Fibroblast of skin of right biceps (primary cell): ENCODE measurements at regions not wholly inside any gene's neighbourhood (a gene's known extent, or its start where the extent isn't known, plus 50 kb on each side); places are given as distances from the start of the nearest gene placed in this dataset.
"Not testable (repeated sequence)": the region's sequence is repeated elsewhere in the genome, so short reads cannot be mapped to it uniquely, and the experiment has no call there.

ENCODE experiments used
- DNase-seq: peaks from one replicate; pipeline ENCODE4 v3.0.0-alpha.2; 2013

GRCh38 chr17:13131225-13131624, 113.4 kb upstream of the ELAC2 start:
- DNase-seq, result no peak

DNA sequence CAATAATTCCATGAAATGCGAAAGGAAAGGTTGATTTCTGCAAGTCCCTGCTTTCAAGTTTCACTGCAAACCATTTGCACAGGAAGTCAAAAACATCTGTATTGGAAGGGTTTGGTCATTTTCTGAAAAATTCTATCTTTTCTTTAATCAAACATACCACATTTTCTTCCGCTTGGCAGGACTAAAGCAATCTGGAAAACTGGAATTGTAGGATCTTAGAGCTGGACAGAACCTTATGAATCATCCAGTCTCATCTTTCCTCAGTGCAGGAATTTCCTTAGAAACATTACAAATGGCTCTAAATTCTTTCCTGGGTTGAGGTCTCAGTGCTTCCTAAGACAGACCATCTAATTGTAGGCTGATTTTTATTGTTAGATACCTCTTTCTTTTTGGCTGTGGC, 111.5 kb upstream of the ELAC2 start:
- peak; percentile 34 for DNase-seq

DNA sequence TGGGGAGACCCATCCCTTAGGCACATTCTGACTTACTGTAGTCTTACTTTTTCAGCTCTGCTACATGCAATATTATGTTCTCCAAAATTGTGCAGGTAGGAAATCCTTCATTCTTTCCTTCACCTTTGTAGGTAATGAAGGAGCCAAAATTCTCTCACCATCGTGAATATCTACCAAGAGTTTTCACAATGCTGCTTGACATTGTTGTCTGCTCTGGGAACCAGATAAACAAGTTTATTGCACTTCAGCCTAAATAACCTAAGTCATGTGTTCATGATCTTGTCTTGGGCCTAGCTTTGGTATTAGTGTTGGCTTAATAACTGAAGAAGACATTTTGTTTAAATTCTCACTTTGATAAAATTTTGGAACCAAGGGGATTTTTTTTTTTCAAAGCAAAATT, 110.8 kb upstream of the ELAC2 start:
- DNase-seq, result no peak

DNA sequence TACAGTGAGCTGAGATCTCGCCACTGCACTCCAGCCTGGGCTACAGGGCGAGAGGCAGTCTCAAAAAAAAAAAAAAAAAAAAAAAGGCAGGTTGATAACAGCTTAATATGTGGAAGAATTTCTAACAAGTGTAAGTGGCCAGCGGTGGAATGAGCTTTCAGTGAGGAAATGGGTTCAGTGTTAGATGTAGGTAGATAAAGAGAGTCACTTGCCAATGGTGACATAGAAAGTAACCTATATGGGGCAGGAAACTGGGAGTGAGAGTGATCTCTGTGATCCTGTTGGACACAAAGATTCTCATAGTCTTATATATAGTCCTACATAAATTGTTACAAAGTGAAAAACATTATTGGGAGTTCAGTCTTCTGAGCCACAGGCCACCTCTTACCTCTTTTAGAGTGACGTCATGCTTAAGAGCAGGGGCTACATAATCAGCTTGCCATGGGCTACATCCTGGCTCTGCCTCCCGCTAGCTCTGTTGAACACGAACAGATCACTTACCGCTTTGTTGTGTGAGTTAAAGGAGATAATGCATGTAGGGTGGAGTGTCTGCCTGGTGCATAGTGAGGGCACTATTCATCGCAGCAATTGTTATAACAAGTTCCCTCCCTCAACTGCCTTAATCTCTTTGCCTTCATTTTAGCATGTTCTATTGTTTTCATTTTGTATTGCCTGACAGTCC, 110.2 kb upstream of the ELAC2 start:
- DNase-seq, result no peak

DNA sequence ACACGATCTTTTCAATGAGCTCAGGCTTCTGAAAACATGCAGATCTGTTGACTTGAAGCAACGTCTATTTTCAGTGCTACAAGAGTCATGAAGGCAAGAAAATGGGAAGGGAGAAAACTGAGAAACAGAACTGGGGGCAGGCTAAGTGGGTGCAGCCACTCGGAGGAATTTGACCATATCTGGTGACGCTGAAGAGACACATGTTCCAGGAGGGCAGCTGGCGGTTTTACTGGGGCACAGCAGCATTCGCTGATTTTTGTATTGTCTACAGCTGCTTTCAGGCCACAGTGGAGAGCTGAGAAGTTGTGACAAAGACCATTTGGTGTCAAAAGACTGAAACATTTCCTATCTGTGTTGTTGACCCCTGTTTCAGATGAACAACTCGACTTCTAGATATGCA, 103.0 kb upstream of the ELAC2 start:
- no peak for DNase-seq

GRCh38 chr17:13118311-13118710, 100.5 kb upstream of the ELAC2 start:
- DNase-seq, result no peak

GRCh38 chr17:13117616-13118015, 99.8 kb upstream of the ELAC2 start:
- no peak for DNase-seq

DNA sequence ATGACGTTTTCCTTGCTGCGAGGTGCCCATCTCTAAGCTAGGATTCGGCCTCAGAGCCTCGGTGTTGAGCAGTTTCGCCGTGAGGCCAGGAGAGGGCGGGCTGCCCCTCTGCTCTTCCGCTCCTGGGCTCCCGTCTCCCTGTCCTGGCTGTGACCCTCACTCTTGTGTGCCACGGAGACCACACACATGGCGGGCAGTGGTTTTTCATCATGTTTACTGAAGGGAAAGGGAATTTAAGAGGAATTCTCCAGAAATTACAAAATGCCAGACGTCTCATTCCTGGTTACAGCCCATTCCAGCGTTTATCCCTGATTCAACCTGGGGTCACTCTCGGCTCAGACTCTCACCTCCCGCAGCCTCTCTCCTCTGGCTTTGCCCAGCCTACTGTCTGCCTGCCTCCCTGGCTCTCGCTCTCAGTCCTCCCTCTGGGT, 96.8 kb upstream of the ELAC2 start:
- peak; percentile 97 for DNase-seq

DNA sequence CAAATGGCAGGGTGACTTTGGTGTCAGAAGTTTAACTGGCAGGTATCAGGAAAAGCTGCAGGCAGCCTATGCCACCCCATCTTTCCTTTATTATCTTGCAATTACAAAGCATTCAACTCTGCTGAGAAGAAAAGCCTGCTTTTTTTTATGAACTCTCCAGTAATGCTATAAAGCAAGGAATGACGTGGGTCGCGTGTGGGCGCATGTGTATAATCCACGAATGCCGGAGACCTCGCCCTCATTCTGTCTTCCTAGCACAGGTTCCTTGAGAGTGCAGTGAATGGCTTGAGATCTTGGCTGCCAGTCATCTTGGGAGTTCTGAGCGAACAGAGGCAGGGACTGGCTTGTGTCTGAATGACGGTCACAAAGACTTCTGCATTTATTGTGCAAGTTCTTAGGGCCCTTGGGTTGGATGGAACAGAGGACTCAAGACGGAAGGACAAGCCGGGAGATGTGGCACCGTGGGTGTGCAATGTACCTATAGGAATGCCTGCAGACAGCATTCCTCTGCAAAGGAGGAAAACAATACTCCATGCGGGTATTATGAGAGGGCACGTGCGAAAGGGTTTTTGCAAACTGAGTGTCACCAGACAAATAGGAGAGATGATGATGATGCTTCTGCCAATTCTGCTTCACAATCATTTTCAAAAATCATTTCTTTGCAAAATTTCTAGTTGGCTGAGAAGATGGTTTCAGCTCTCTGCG, 96.1 kb upstream of the ELAC2 start:
- no peak for DNase-seq

DNA sequence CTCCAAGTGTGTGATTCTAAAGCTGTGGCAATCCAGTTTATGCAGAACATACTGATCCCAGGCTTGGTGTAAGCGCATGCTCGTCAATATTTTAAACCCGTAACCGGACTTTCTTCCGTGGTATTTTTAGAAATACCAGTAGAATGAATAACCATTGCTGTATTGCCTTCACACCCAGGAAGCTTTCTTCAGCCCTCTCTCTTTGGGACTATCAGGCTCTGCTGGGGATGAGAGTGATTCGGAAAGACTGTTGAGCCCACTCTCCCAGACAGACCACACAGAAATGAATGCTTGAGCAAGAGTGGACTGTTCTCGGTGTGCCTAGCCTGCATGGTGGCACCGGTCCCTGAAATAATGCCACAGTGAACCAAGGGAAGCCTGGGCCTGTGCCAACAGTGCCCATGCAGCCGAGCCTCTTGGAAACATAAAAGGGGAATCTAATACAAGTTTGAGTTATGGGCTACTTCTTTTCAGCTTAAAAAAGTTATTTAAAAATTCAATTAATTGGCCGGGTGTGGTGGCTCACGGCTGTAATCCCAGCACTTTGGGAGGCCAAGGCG, 89.9 kb upstream of the ELAC2 start:
- peak; percentile 57 for DNase-seq

DNA sequence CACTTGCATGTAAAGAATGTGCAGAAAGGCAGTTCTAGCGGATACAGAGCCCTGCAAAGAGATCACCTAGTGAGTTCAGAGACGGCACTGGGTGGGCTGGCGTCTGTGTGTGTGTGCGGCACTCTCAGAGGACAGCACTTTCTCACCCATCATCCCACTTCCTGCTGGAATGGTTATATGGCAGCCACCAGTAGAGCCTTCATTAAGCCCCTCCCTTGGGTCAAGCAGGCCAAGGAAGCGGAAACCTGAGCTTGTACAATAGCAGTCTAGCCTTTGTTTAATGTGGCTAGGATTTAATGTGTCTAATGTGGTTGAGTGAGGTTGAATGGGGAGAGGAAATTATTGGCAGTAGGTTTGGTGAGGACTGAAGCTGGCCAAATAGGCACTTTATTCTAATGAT, 88.3 kb upstream of the ELAC2 start:
- no peak for DNase-seq

DNA sequence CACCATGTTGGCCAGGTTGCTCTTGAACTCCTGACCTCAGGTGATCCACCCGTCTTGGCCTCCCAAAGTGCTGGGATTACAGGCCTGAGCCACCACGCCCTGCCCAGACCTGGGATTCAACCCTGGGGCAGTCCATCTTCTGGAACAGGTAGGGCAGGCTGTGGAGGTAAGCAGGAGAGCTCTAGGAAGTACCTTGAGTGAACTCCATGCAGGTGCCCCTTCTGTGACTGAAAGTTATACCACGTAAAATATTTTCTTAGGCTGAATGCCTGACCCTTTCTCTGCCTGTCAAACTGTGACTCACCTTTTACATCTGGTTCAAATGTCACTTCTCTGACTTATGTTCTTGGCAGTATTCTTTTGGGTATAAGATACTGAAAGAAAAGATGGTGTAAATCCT, 86.7 kb upstream of the ELAC2 start:
- no peak for DNase-seq

DNA sequence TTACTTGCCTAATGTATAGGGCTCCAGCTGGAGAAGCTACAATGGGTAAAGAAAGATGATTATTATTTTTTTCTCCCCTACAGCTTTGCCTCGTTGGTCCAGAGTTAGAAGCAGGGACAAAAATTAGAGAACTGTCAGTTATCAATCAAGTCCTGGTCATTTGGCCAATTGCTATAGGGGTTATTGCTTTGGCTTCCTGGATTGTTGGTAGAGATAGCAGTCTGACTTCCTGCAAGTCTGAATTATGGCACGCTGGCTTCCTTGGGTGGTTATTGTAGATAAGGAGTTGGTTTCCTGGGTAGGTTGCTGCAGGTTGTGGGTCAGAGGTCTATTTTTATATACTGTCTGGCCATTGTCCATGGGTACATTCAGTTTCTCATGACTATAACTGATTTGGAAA, 84.7 kb upstream of the ELAC2 start:
- no peak for DNase-seq

DNA sequence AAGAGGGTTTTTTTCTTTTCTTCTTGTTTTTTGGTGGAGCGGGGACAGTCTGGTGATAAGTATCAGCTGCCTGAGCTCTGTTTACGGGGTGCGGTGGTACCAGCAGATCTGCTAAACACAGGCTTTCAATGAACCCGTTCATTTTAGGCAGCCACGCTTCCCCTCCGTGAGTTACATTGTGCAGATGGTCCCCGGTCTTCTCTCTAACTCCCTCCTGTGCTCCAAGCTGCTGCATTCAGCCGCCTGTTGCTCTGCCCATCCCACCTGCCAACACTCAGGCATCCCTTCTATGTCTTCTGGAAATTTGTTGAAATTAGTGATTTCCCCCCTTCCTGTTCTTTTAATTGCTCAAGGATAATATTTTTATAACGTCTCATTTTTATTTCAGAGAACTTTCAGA, 82.1 kb upstream of the ELAC2 start:
- no peak for DNase-seq

GRCh38 chr17:13099089-13099735, 81.4 kb upstream of the ELAC2 start:
- no peak for DNase-seq

GRCh38 chr17:13096291-13096690, 78.5 kb upstream of the ELAC2 start:
- no peak for DNase-seq

- not testable (repeated sequence) for DNase-seq
These were observed 74.2 kb upstream of the ELAC2 start for GRCh38 chr17:13092010-13092409.

DNA sequence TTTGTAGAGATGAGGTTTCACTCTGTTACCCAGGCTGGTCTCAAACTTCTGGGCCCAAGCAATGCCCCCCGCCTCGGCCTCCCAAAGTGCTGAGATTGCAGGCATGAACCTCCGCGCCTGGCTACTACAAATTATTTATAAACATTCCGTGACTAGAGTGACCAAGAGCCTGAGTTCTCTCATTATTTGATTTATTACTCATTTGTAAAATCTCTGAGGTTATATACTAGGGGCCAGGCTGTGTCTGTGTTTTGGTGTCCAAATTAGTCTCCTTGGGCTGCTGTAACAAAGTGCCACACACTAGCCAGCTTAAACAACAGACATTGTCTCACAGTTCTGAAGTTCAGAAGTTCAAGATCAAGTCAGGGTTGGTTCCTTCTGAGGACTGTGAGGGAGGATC, 70.8 kb upstream of the ELAC2 start:
- no peak for DNase-seq

DNA sequence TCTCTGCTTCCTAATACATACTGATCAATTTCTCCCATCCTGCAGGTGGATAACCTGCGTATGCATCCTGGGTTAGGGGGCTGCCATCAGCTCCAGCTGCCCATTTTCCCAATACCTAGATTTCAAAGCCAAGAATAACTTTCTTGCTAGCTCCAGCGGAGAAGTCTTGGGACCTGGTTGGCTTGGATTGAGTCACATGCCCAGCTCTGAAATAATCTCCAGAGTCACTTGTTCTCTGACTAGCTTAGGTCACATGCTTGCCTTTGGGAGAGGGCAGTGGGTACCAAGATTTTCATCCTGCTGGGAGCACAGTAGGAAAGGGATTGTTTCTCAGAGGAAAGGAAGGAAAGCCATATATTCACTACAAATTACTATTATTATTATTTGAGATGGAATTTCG, 70.0 kb upstream of the ELAC2 start:
- DNase-seq, result no peak

- DNase-seq, result peak; percentile 95
These were observed 68.4 kb upstream of the ELAC2 start for GRCh38 chr17:13086142-13086769.

- DNase-seq, result no peak
These were observed 67.8 kb upstream of the ELAC2 start for GRCh38 chr17:13085578-13085977.

GRCh38 chr17:13084420-13084819, 66.6 kb upstream of the ELAC2 start:
- no peak for DNase-seq

DNA sequence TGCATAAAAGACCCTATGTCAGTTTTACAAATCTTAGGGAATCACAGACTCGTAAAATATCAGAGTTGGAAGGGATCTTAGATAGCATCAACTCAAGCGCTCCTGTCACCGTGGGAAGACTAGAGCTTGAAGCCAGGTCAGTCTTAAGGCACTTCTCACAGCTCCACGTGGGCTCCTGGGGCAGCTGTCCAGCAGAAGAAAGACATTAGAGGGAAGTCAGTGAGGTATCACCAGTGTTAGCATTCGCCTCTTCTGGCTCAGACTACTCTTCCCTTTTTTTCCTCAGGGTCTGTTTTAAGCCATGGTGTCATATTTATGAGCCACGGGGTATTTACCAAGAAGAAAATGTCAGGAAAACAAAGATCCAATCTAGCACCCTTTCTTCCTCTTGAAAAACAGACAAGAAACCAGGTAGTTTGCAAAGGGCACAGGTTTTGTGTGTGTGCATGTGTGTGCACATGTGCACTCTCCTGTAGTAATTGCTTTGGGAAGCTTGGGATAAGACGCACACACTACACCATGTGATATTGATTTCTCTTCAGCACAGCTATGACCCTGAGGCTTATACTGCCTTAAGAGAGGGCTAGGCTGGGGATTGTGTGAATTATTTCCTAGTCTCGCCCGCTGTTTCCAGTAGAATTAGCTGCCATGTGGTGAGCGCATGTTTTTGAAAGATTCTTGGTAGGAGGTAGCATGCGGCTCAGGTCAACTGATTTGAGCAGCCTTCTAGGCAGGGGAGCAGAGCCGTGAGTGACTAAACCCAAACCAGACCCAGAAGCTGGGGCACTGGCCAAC, 61.0 kb upstream of the ELAC2 start:
- peak; percentile 73 for DNase-seq
